Omental fat pad (tissue), 3 donors: ENCODE measurements at regions not wholly inside any gene's neighbourhood (a gene's known extent, or its start where the extent isn't known, plus 50 kb on each side); places are given as distances from the start of the nearest gene placed in this dataset.

Experiments
- ATAC-seq: fragments of 150-250 bp; one replicate; pipeline ENCODE4 v1.9.1; 2016; ENCODE audit warnings: mild to moderate bottlenecking, moderate library complexity; ENCODE audit not compliant: low FRiP score
- DNase-seq: peaks from one replicate; pipeline ENCODE4 v3.0.0-alpha.2; 2019; ENCODE audit warnings: low spot score
- TF ChIP-seq, protein P1 (sequence below), 3 donors: fragments of 450-650 bp; IDR thresholded peaks; one replicate each; pipeline ENCODE4 v1.5.1; 2016 to 2017; ENCODE audit warnings: antibody characterized with exemption in 3 of 3, mild to moderate bottlenecking in 3 of 3, moderate library complexity in 2 of 3

DNA sequence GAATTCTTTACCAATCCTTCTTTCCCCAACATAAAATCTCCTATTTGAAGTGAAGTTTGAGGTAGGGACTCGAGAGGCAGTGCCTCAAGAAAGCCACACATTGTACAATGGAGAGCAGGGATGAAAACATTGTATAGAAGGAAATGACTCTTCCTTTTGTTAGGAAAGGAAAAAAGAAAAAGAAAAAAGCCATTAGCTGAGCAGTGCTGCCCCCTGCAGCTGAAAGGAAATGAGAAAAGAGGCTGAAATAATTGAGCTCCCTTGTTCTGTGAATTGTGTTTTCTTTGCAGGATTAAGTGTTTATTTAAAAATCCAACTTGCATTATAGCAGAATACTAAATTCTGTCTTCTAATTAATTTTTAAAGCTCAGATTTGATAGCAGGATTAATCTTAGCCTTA lies 162.9 kb upstream of the SASH1 start:
- no peak for DNase-seq
- no peak for ATAC-seq

DNA sequence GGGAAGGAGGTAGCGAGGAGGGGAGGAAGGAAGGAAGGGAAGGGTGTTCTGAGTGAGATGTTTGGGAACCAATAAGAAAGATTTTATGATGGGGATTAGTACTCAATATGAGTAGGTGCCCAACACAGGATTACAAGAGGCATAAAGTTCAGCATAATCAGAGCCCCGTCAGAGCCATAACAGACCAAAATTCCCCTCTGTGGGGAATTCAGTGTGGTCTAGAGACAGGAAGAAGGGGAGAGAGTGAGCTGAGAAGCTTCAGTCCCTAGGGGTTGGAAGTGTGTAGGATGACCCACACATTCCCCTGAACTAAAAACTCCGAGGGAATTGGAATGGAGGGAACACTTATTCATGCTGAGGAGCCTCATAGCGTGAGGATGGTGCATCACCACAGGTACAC lies 160.3 kb upstream of the SASH1 start:
- ATAC-seq: no peak
- no peak for DNase-seq
- TF ChIP-seq, protein P1, sequence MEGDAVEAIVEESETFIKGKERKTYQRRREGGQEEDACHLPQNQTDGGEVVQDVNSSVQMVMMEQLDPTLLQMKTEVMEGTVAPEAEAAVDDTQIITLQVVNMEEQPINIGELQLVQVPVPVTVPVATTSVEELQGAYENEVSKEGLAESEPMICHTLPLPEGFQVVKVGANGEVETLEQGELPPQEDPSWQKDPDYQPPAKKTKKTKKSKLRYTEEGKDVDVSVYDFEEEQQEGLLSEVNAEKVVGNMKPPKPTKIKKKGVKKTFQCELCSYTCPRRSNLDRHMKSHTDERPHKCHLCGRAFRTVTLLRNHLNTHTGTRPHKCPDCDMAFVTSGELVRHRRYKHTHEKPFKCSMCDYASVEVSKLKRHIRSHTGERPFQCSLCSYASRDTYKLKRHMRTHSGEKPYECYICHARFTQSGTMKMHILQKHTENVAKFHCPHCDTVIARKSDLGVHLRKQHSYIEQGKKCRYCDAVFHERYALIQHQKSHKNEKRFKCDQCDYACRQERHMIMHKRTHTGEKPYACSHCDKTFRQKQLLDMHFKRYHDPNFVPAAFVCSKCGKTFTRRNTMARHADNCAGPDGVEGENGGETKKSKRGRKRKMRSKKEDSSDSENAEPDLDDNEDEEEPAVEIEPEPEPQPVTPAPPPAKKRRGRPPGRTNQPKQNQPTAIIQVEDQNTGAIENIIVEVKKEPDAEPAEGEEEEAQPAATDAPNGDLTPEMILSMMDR (IDR thresholded peaks at IDR 0.05): no peak

More for the DNA sequence above, 162.9 kb upstream of the SASH1 start:
- TF ChIP-seq, protein P1 (IDR thresholded peaks at IDR 0.05): no peak

GRCh38 chr6:148183776-148184175 lies 158.9 kb upstream of the SASH1 start:
- no peak for ATAC-seq
- TF ChIP-seq, protein P1 (IDR thresholded peaks at IDR 0.05): no peak
- no peak for DNase-seq

DNA sequence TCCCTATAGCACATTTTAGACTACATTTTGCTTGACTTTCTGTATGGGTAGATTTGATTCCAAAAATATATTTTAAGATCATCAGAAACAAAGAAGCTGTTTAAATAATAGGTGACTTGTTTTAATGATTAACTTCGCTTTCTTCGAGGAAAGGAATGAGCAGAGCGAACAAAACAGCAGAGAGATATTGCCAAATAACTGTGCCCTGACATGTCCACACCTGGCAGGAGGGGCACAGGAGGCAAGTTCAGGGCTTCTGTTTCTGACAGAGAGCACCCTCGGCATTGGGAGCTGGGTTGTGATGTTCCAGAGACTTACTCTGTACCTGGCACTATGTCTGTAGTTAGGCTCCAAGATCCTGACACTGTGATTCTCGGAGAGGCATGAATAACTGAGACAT lies 155.7 kb upstream of the SASH1 start:
- ATAC-seq (no peak), DNase-seq (no peak)
- TF ChIP-seq, protein P1 (IDR thresholded peaks at IDR 0.05): no peak

- no peak for DNase-seq
- ATAC-seq: no peak
- TF ChIP-seq, protein P1 (IDR thresholded peaks at IDR 0.05): no peak
These were observed 150.3 kb upstream of the SASH1 start for GRCh38 chr6:148192310-148192709.

DNA sequence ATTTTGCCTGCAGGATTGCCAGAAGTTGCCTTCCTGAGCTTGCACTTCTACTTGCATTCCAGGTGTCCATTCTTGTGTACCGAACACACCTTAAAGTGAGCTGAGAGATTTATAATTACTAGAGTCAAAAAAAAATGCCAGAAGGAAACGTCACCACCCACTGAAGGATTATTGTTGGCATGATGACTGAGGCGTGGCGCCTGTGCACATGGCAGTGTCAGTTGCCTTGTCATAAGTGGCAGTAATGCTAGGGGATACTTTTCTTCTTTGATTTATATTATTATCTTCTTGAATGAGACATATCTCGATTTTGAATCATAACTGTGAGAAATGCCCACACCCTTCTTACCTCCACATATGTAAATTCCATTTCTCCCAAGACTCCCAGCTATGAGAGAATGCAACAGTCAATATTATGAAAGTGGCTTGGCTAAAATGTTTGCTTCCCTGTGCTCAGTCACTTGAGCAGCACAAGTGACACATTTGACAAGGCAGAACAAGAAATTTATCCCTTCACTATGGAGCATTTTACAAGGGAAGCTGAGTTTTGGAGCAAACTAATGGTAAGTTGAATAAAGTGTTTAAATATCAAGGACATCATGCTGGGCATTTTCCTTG lies 149.5 kb upstream of the SASH1 start:
- DNase-seq (no peak), ATAC-seq (no peak)
- TF ChIP-seq, protein P1 (IDR thresholded peaks at IDR 0.05): no peak

GRCh38 chr6:148195511-148195910 lies 147.1 kb upstream of the SASH1 start:
- no peak for ATAC-seq
- TF ChIP-seq, protein P1 (IDR thresholded peaks at IDR 0.05): no peak
- DNase-seq: no peak
